ENCODE measurements at regions not wholly inside any gene's neighbourhood (a gene's known extent, or its start where the extent isn't known, plus 50 kb on each side); places are given as distances from the start of the nearest gene placed in this dataset.

- Histone ChIP-seq H3K9me2 (ENCODE audit: insufficient read depth) (no peaks in the 10 kb centered on the region), H2AFZ (no peak overlapping the region), H3K79me2 (ENCODE audit: low read depth) (no peaks in the 10 kb centered on the region), H3K27me3 (ENCODE audit: insufficient read depth, low read depth) (no peaks in the 10 kb centered on the region), H3K27ac (no peak overlapping the region), H3K4me3 (no peak overlapping the region), H3F3A (ENCODE audit: insufficient read depth, low read depth) (no peaks in the 10 kb centered on the region), H3K9me3 (ENCODE audit: insufficient read depth, low read depth) (no peaks in the 10 kb centered on the region), H4K20me1 (ENCODE audit: insufficient read depth) (no peaks in the 10 kb centered on the region), H3K4me1 (replicated peaks; ENCODE audit: insufficient read depth) (no peaks in the 10 kb centered on the region), H3K36me3 (ENCODE audit: low read depth) (no peaks in the 10 kb centered on the region), H3K4me2 (no peak overlapping the region)
- BruUV-seq (replicated peaks) = no TSS peak
- no peak for DNase-seq
- ChIA-PET POLR2A (ENCODE audit: unreplicated experiment) (no interaction called here), CTCF (no interaction called here)
- intact Hi-C loops (cut with micrococcal nuclease; ENCODE audit: unreplicated experiment) = no loop called here
- no peak for TF ChIP-seq CTCF (conservative IDR thresholded peaks at IDR 0.05)
- no peak for TF ChIP-seq EZH2 (IDR thresholded peaks at IDR 0.05; ENCODE audit: low read depth)
Measured at GRCh38 chr4:36979533-36979932, 265.0 kb upstream of the NWD2 start.

GRCh38 chr4:36990128-36990872, 254.2 kb upstream of the NWD2 start:
- POLR2A ChIA-PET (ENCODE audit: unreplicated experiment) = no interaction called here
- TF ChIP-seq CTCF (conservative IDR thresholded peaks at IDR 0.05) (no peak), EZH2 (IDR thresholded peaks at IDR 0.05; ENCODE audit: low read depth) (no peak)
- CTCF ChIA-PET = no interaction called here
- no peak for DNase-seq
- Histone ChIP-seq H4K20me1 (ENCODE audit: insufficient read depth) (no peaks in the 10 kb centered on the region), H3K9me2 (ENCODE audit: insufficient read depth) (no peaks in the 10 kb centered on the region), H3K4me1 (replicated peaks; ENCODE audit: insufficient read depth) (no peaks in the 10 kb centered on the region), H3K27me3 (ENCODE audit: insufficient read depth, low read depth) (no peaks in the 10 kb centered on the region), H3K4me3 (no peak overlapping the region), H3K27ac (no peak overlapping the region), H3K4me2 (no peak overlapping the region), H3F3A (ENCODE audit: insufficient read depth, low read depth) (no peaks in the 10 kb centered on the region), H2AFZ (no peak overlapping the region), H3K9me3 (ENCODE audit: insufficient read depth, low read depth) (no peaks in the 10 kb centered on the region), H3K79me2 (ENCODE audit: low read depth) (no peaks in the 10 kb centered on the region), H3K36me3 (ENCODE audit: low read depth) (no peaks in the 10 kb centered on the region)
- intact Hi-C loops (cut with micrococcal nuclease; ENCODE audit: unreplicated experiment) = no loop called here
- BruUV-seq (replicated peaks) = no TSS peak

- BruUV-seq (replicated peaks) = no TSS peak
Measured at GRCh38 chr4:36997727-36998126, 246.8 kb upstream of the NWD2 start.

More at GRCh38 chr4:36997727-36998126, 246.8 kb upstream of the NWD2 start:
- Histone ChIP-seq H3K4me2 (no peak overlapping the region), H3K9me3 (ENCODE audit: insufficient read depth, low read depth) (no peaks in the 10 kb centered on the region), H3K27ac (no peak overlapping the region), H2AFZ (no peak overlapping the region), H3K9me2 (ENCODE audit: insufficient read depth) (no peaks in the 10 kb centered on the region), H3K4me1 (replicated peaks; ENCODE audit: insufficient read depth) (peaks cover 4% of the 10 kb centered on the region), H3K4me3 (no peak overlapping the region), H3K36me3 (ENCODE audit: low read depth) (no peaks in the 10 kb centered on the region), H4K20me1 (ENCODE audit: insufficient read depth) (no peaks in the 10 kb centered on the region), H3K27me3 (ENCODE audit: insufficient read depth, low read depth) (no peaks in the 10 kb centered on the region), H3F3A (ENCODE audit: insufficient read depth, low read depth) (0 out of 2 replicates have a peak, but pooled peaks cover 3% of the 10 kb centered on the region), H3K79me2 (ENCODE audit: low read depth) (peaks cover 10% of the 10 kb centered on the region)
- no peak for TF ChIP-seq CTCF (conservative IDR thresholded peaks at IDR 0.05)
- TF ChIP-seq EZH2 (IDR thresholded peaks at IDR 0.05; ENCODE audit: low read depth) = no peak
- CTCF ChIA-PET = no interaction called here
- POLR2A ChIA-PET (ENCODE audit: unreplicated experiment) = no interaction called here
- intact Hi-C loops (cut with micrococcal nuclease; ENCODE audit: unreplicated experiment) = no loop called here
- no peak for DNase-seq

All from PC-9 (cell line).